ENCODE measurements at regions not wholly inside any gene's neighbourhood (a gene's known extent, or its start where the extent isn't known, plus 50 kb on each side); places are given as distances from the start of the nearest gene placed in this dataset.

- TF ChIP-seq, protein P1, sequence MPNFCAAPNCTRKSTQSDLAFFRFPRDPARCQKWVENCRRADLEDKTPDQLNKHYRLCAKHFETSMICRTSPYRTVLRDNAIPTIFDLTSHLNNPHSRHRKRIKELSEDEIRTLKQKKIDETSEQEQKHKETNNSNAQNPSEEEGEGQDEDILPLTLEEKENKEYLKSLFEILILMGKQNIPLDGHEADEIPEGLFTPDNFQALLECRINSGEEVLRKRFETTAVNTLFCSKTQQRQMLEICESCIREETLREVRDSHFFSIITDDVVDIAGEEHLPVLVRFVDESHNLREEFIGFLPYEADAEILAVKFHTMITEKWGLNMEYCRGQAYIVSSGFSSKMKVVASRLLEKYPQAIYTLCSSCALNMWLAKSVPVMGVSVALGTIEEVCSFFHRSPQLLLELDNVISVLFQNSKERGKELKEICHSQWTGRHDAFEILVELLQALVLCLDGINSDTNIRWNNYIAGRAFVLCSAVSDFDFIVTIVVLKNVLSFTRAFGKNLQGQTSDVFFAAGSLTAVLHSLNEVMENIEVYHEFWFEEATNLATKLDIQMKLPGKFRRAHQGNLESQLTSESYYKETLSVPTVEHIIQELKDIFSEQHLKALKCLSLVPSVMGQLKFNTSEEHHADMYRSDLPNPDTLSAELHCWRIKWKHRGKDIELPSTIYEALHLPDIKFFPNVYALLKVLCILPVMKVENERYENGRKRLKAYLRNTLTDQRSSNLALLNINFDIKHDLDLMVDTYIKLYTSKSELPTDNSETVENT (CRISPR knock-in tag; IDR thresholded peaks at IDR 0.05) = no peak
- no peak for TF ChIP-seq CTBP1 (IDR thresholded peaks at IDR 0.05; ENCODE audit: borderline replicate concordance)
- no peak for TF ChIP-seq SREBF2 (CRISPR knock-in tag; IDR thresholded peaks at IDR 0.05)
- no peak for TF ChIP-seq RFX7 (CRISPR knock-in tag; IDR thresholded peaks at IDR 0.05)
- no peak for TF ChIP-seq GABPA (tag; conservative IDR thresholded peaks at IDR 0.05; ENCODE audit: low read depth)
- TF ChIP-seq, protein P2, sequence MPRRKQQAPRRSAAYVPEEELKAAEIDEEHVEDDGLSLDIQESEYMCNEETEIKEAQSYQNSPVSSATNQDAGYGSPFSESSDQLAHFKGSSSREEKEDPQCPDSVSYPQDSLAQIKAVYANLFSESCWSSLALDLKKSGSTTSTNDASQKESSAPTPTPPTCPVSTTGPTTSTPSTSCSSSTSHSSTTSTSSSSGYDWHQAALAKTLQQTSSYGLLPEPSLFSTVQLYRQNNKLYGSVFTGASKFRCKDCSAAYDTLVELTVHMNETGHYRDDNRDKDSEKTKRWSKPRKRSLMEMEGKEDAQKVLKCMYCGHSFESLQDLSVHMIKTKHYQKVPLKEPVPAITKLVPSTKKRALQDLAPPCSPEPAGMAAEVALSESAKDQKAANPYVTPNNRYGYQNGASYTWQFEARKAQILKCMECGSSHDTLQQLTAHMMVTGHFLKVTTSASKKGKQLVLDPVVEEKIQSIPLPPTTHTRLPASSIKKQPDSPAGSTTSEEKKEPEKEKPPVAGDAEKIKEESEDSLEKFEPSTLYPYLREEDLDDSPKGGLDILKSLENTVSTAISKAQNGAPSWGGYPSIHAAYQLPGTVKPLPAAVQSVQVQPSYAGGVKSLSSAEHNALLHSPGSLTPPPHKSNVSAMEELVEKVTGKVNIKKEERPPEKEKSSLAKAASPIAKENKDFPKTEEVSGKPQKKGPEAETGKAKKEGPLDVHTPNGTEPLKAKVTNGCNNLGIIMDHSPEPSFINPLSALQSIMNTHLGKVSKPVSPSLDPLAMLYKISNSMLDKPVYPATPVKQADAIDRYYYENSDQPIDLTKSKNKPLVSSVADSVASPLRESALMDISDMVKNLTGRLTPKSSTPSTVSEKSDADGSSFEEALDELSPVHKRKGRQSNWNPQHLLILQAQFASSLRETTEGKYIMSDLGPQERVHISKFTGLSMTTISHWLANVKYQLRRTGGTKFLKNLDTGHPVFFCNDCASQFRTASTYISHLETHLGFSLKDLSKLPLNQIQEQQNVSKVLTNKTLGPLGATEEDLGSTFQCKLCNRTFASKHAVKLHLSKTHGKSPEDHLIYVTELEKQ (CRISPR knock-in tag; IDR thresholded peaks at IDR 0.05) = no peak
- no peak for TF ChIP-seq POLR2G (IDR thresholded peaks at IDR 0.05; ENCODE audit: low read depth, low read length)
- TF ChIP-seq ETV6 (IDR thresholded peaks at IDR 0.05; ENCODE audit: borderline replicate concordance in 1 of 2, low read depth in 2 of 2, low read length in 1 of 2) = no peak
- TF ChIP-seq ETV6 (CRISPR knock-in tag; IDR thresholded peaks at IDR 0.05; ENCODE audit: borderline replicate concordance) = no peak
- no peak for TF ChIP-seq CBFA2T3 (IDR thresholded peaks at IDR 0.05)
These were observed 211.5 kb upstream of the TARS1 start (continued) for GRCh38 chr5:33229216-33229615.
